Activated CD4-positive, alpha-beta memory T cell treated with anti-CD3 and anti-CD28 coated beads, Interleukin-2, amount 10 ng/mL, durations not matched to agents 7 days and 5 days (primary cell): ENCODE measurements at regions not wholly inside any gene's neighbourhood (a gene's known extent, or its start where the extent isn't known, plus 50 kb on each side); places are given as distances from the start of the nearest gene placed in this dataset.

Source experiments
- CTCF ChIA-PET: fragments of 350-600 bp; sonication (Branson Sonifier 250); formaldehyde crosslinking; loops from one replicate; lab custom pipeline; 2021; ENCODE audit warnings: antibody characterized with exemption, inconsistent platforms; lab: Charles Lee
- POLR2A ChIA-PET: fragments of 350-600 bp; sonication (Branson Sonifier 250); formaldehyde crosslinking; loops from one replicate; lab custom pipeline; 2021; ENCODE audit warnings: antibody characterized with exemption; lab: Charles Lee
- DNase-seq: peaks from one replicate; pipeline ENCODE4 v3.0.0-alpha.2; 2020
- H3K27ac Mint-ChIP-seq: one replicate; pipeline ENCODE4 v1.8.0; 2021; ENCODE audit warnings: mild to moderate bottlenecking, mixed read lengths
- H3K27me3 Mint-ChIP-seq: one replicate; pipeline ENCODE4 v1.8.0; 2021; ENCODE audit warnings: mixed read lengths
- H3K36me3 Mint-ChIP-seq: one replicate; pipeline ENCODE4 v1.8.0; 2021; ENCODE audit warnings: low read depth, mixed read lengths
- H3K4me1 Mint-ChIP-seq: one replicate; pipeline ENCODE4 v1.8.0; 2021; ENCODE audit warnings: mixed read lengths
- H3K4me3 Mint-ChIP-seq: one replicate; pipeline ENCODE4 v1.8.0; 2021; ENCODE audit warnings: mild to moderate bottlenecking, mixed read lengths
- H3K9me3 Mint-ChIP-seq: one replicate; pipeline ENCODE4 v1.8.0; 2021; ENCODE audit warnings: mixed read lengths

GRCh38 chr10:3016016-3016415 lies 51.3 kb upstream of the PFKP start:
- DNase-seq, result no peak
- Mint-ChIP-seq H3K4me1 (no peaks in the 10 kb centered on the region), H3K4me3 (no peak overlapping the region), H3K27ac (no peak overlapping the region), H3K27me3 (peaks cover 15% of the 10 kb centered on the region), H3K9me3 (no peaks in the 10 kb centered on the region), H3K36me3 (no peaks in the 10 kb centered on the region)
- ChIA-PET CTCF (no interaction called here), POLR2A (no interaction called here)

GRCh38 chr10:3014968-3015367 lies 52.4 kb upstream of the PFKP start:
- no peak overlapping the region for H3K27ac Mint-ChIP-seq
- no peaks in the 10 kb centered on the region for H3K4me1 Mint-ChIP-seq
- H3K9me3 Mint-ChIP-seq, result no peaks in the 10 kb centered on the region
- H3K4me3 Mint-ChIP-seq, result no peak overlapping the region
- DNase-seq, result no peak
- no peaks in the 10 kb centered on the region for H3K36me3 Mint-ChIP-seq
- ChIA-PET CTCF (no interaction called here), POLR2A (no interaction called here)
- H3K27me3 Mint-ChIP-seq, result peaks cover 15% of the 10 kb centered on the region

GRCh38 chr10:3012223-3012622 lies 55.1 kb upstream of the PFKP start:
- no peaks in the 10 kb centered on the region for H3K9me3 Mint-ChIP-seq
- H3K27ac Mint-ChIP-seq, result no peak overlapping the region
- peaks cover 37% of the 10 kb centered on the region for H3K27me3 Mint-ChIP-seq
- POLR2A ChIA-PET, result no interaction called here
- H3K36me3 Mint-ChIP-seq, result no peaks in the 10 kb centered on the region
- CTCF ChIA-PET, result no interaction called here
- DNase-seq, result no peak
- H3K4me3 Mint-ChIP-seq, result no peak overlapping the region
- no peaks in the 10 kb centered on the region for H3K4me1 Mint-ChIP-seq

- H3K9me3 Mint-ChIP-seq, result no peaks in the 10 kb centered on the region
- peaks cover 45% of the 10 kb centered on the region for H3K27me3 Mint-ChIP-seq
- no peak overlapping the region for H3K4me3 Mint-ChIP-seq
- CTCF ChIA-PET, result no interaction called here
- POLR2A ChIA-PET, result no interaction called here
- no peak overlapping the region for H3K27ac Mint-ChIP-seq
- DNase-seq, result no peak
- H3K4me1 Mint-ChIP-seq, result no peaks in the 10 kb centered on the region
- no peaks in the 10 kb centered on the region for H3K36me3 Mint-ChIP-seq
These were observed 56.4 kb upstream of the PFKP start for GRCh38 chr10:3010816-3011460.

- Mint-ChIP-seq H3K9me3 (no peaks in the 10 kb centered on the region), H3K27me3 (peaks cover 48% of the 10 kb centered on the region), H3K27ac (no peak overlapping the region), H3K36me3 (no peaks in the 10 kb centered on the region), H3K4me3 (no peak overlapping the region), H3K4me1 (no peaks in the 10 kb centered on the region)
- ChIA-PET POLR2A (no interaction called here), CTCF (no interaction called here)
- DNase-seq, result no peak
These were observed 57.0 kb upstream of the PFKP start for GRCh38 chr10:3010334-3010733.

GRCh38 chr10:3009341-3009740 lies 58.0 kb upstream of the PFKP start:
- peaks cover 49% of the 10 kb centered on the region for H3K27me3 Mint-ChIP-seq
- ChIA-PET CTCF (no interaction called here), POLR2A (no interaction called here)
- no peak for DNase-seq
- no peak overlapping the region for H3K4me3 Mint-ChIP-seq
- no peaks in the 10 kb centered on the region for H3K36me3 Mint-ChIP-seq
- no peaks in the 10 kb centered on the region for H3K9me3 Mint-ChIP-seq
- no peaks in the 10 kb centered on the region for H3K4me1 Mint-ChIP-seq
- no peak overlapping the region for H3K27ac Mint-ChIP-seq

- DNase-seq, result no peak
- H3K4me3 Mint-ChIP-seq, result no peak overlapping the region
- no peaks in the 10 kb centered on the region for H3K9me3 Mint-ChIP-seq
- peaks cover 46% of the 10 kb centered on the region for H3K27me3 Mint-ChIP-seq
- ChIA-PET CTCF (no interaction called here), POLR2A (no interaction called here)
- H3K27ac Mint-ChIP-seq, result no peak overlapping the region
- no peaks in the 10 kb centered on the region for H3K4me1 Mint-ChIP-seq
- no peaks in the 10 kb centered on the region for H3K36me3 Mint-ChIP-seq
These were observed 58.7 kb upstream of the PFKP start for GRCh38 chr10:3008518-3009195.

GRCh38 chr10:3006607-3007006 lies 60.7 kb upstream of the PFKP start:
- Mint-ChIP-seq H3K4me1 (no peaks in the 10 kb centered on the region), H3K27ac (no peak overlapping the region), H3K4me3 (no peak overlapping the region), H3K27me3 (peaks cover 36% of the 10 kb centered on the region), H3K36me3 (no peaks in the 10 kb centered on the region), H3K9me3 (no peaks in the 10 kb centered on the region)
- no peak for DNase-seq
- CTCF ChIA-PET, result interaction anchor here (0.7 kb wide), 1 partner anchor 121 kb away, joined by 3 read pairs; no protein-coding TSS in a partner anchor
- POLR2A ChIA-PET, result no interaction called here

- no peak for DNase-seq
- CTCF ChIA-PET, result no interaction called here
- Mint-ChIP-seq H3K36me3 (no peaks in the 10 kb centered on the region), H3K27me3 (peaks cover 36% of the 10 kb centered on the region), H3K4me3 (no peak overlapping the region), H3K4me1 (no peaks in the 10 kb centered on the region), H3K9me3 (no peaks in the 10 kb centered on the region), H3K27ac (no peak overlapping the region)
- POLR2A ChIA-PET, result no interaction called here
These were observed 61.3 kb upstream of the PFKP start for GRCh38 chr10:3006093-3006492.

GRCh38 chr10:3002304-3002703 lies 65.0 kb upstream of the PFKP start:
- no peak for DNase-seq
- H3K27ac Mint-ChIP-seq, result no peak overlapping the region
- CTCF ChIA-PET, result no interaction called here
- POLR2A ChIA-PET, result no interaction called here
- no peaks in the 10 kb centered on the region for H3K9me3 Mint-ChIP-seq
- peaks cover 13% of the 10 kb centered on the region for H3K27me3 Mint-ChIP-seq
- no peaks in the 10 kb centered on the region for H3K36me3 Mint-ChIP-seq
- H3K4me1 Mint-ChIP-seq, result no peaks in the 10 kb centered on the region
- no peak overlapping the region for H3K4me3 Mint-ChIP-seq

GRCh38 chr10:3000048-3000447 lies 67.3 kb upstream of the PFKP start:
- Mint-ChIP-seq H3K27ac (no peak overlapping the region), H3K27me3 (peaks cover 5% of the 10 kb centered on the region), H3K9me3 (no peaks in the 10 kb centered on the region), H3K4me3 (no peak overlapping the region), H3K36me3 (no peaks in the 10 kb centered on the region), H3K4me1 (no peaks in the 10 kb centered on the region)
- DNase-seq, result no peak
- CTCF ChIA-PET, result no interaction called here
- POLR2A ChIA-PET, result no interaction called here

GRCh38 chr10:2994221-2994961 lies 73.0 kb upstream of the PFKP start:
- peaks cover 6% of the 10 kb centered on the region for H3K27me3 Mint-ChIP-seq
- POLR2A ChIA-PET, result no interaction called here
- no peaks in the 10 kb centered on the region for H3K4me1 Mint-ChIP-seq
- no peak overlapping the region for H3K4me3 Mint-ChIP-seq
- DNase-seq, result no peak
- no peaks in the 10 kb centered on the region for H3K36me3 Mint-ChIP-seq
- CTCF ChIA-PET, result no interaction called here
- H3K9me3 Mint-ChIP-seq, result no peaks in the 10 kb centered on the region
- no peak overlapping the region for H3K27ac Mint-ChIP-seq

GRCh38 chr10:2993636-2994035 lies 73.7 kb upstream of the PFKP start:
- no peaks in the 10 kb centered on the region for H3K4me1 Mint-ChIP-seq
- no peak overlapping the region for H3K4me3 Mint-ChIP-seq
- no peaks in the 10 kb centered on the region for H3K9me3 Mint-ChIP-seq
- ChIA-PET POLR2A (no interaction called here), CTCF (no interaction called here)
- no peaks in the 10 kb centered on the region for H3K36me3 Mint-ChIP-seq
- no peak overlapping the region for H3K27ac Mint-ChIP-seq
- peaks cover 10% of the 10 kb centered on the region for H3K27me3 Mint-ChIP-seq
- DNase-seq, result no peak
